ENCODE measurements at regions not wholly inside any gene's neighbourhood (a gene's known extent, or its start where the extent isn't known, plus 50 kb on each side); places are given as distances from the start of the nearest gene placed in this dataset.

- no peak for DNase-seq (ENCODE audit: low read depth)
- no peak for TF ChIP-seq CTCF (IDR thresholded peaks at IDR 0.05; ENCODE audit: insufficient read depth, low read depth, low read length)
- H3K4me3 ChIP-seq (ENCODE audit: low read depth, low read length): no peak overlapping the region
These were observed 84.7 kb upstream of the TP53I11 start for GRCh38 chr11:45035413-45035812.

GRCh38 chr11:45036010-45036409 lies 85.3 kb upstream of the TP53I11 start:
- no peak for DNase-seq (ENCODE audit: low read depth)
- TF ChIP-seq CTCF (IDR thresholded peaks at IDR 0.05; ENCODE audit: insufficient read depth, low read depth, low read length): no peak
- H3K4me3 ChIP-seq (ENCODE audit: low read depth, low read length): no peak overlapping the region

GRCh38 chr11:45036733-45037132 lies 86.0 kb upstream of the TP53I11 start:
- H3K4me3 ChIP-seq (ENCODE audit: low read depth, low read length): no peak overlapping the region
- no peak for TF ChIP-seq CTCF (IDR thresholded peaks at IDR 0.05; ENCODE audit: insufficient read depth, low read depth, low read length)
- DNase-seq (ENCODE audit: low read depth): no peak

- DNase-seq (ENCODE audit: low read depth): no peak
- TF ChIP-seq CTCF (IDR thresholded peaks at IDR 0.05; ENCODE audit: insufficient read depth, low read depth, low read length): no peak
- no peak overlapping the region for H3K4me3 ChIP-seq (ENCODE audit: low read depth, low read length)
These were observed 86.8 kb upstream of the TP53I11 start for GRCh38 chr11:45037434-45038005.

GRCh38 chr11:45038923-45039322 lies 88.2 kb upstream of the TP53I11 start:
- no peak for TF ChIP-seq CTCF (IDR thresholded peaks at IDR 0.05; ENCODE audit: insufficient read depth, low read depth, low read length)
- no peak overlapping the region for H3K4me3 ChIP-seq (ENCODE audit: low read depth, low read length)
- DNase-seq (ENCODE audit: low read depth): no peak

GRCh38 chr11:45041596-45041995 lies 90.9 kb upstream of the TP53I11 start:
- no peak for DNase-seq (ENCODE audit: low read depth)
- no peak overlapping the region for H3K4me3 ChIP-seq (ENCODE audit: low read depth, low read length)
- TF ChIP-seq CTCF (IDR thresholded peaks at IDR 0.05; ENCODE audit: insufficient read depth, low read depth, low read length): no peak

- DNase-seq (ENCODE audit: low read depth): no peak
- no peak overlapping the region for H3K4me3 ChIP-seq (ENCODE audit: low read depth, low read length)
- TF ChIP-seq CTCF (IDR thresholded peaks at IDR 0.05; ENCODE audit: insufficient read depth, low read depth, low read length): no peak
These were observed 91.9 kb upstream of the TP53I11 start for GRCh38 chr11:45042560-45042959.
